PC-9 (cell line): ENCODE measurements at regions not wholly inside any gene's neighbourhood (a gene's known extent, or its start where the extent isn't known, plus 50 kb on each side); places are given as distances from the start of the nearest gene placed in this dataset.

Experiments
- BruUV-seq: library from RNA; stranded (reverse); fragments of 400-500 nt; replicated peaks from 2 replicates; lab custom pipeline; 2021; lab: Mats Ljungman, UMichigan
- CTCF ChIA-PET: fragments of 300-600 bp; sonication (Branson Sonifier 250); formaldehyde crosslinking; loops from one replicate; lab custom pipeline; 2022; ENCODE audit warnings: antibody characterized with exemption; lab: Charles Lee
- POLR2A ChIA-PET: fragments of 300-600 bp; sonication (Branson Sonifier 250); formaldehyde crosslinking; loops from one replicate; lab custom pipeline; 2022; ENCODE audit warnings: antibody characterized with exemption; ENCODE audit not compliant: unreplicated experiment; lab: Charles Lee
- DNase-seq, 2 experiments: peaks; one replicate each; pipeline versions ENCODE4 v3.0.0 to v3.0.0-alpha.2; 2015 to 2022; ENCODE audit warnings: mixed read lengths in 1 of 2
- H2AFZ ChIP-seq: fragments of 200-600 bp; sonication (generic); 2 replicates; pipeline ENCODE4 v1.8.1; 2017; ENCODE audit warnings: antibody characterized with exemption
- H3F3A ChIP-seq: fragments of 200-600 bp; sonication (generic); 2 replicates; pipeline ENCODE4 v1.8.1; 2017; ENCODE audit warnings: antibody characterized with exemption, mild to moderate bottlenecking, low read depth; ENCODE audit not compliant: insufficient read depth
- H3K27ac ChIP-seq: fragments of 200-600 bp; sonication (generic); 2 replicates; pipeline ENCODE4 v1.6.1; 2016; ENCODE audit warnings: mixed run types
- H3K27me3 ChIP-seq: fragments of 200-600 bp; sonication (generic); 2 replicates; pipeline ENCODE4 v1.6.1; 2016; ENCODE audit warnings: low read depth, mixed run types; ENCODE audit not compliant: insufficient read depth
- H3K36me3 ChIP-seq: fragments of 200-600 bp; sonication (generic); 2 replicates; pipeline ENCODE4 v1.6.1; 2016; ENCODE audit warnings: low read depth, mixed run types
- H3K4me1 ChIP-seq: fragments of 200-600 bp; sonication (generic); replicated peaks from 2 replicates; pipeline ENCODE4 v1.6.1; 2016; ENCODE audit warnings: mixed run types; ENCODE audit not compliant: insufficient read depth
- H3K4me2 ChIP-seq: fragments of 200-600 bp; sonication (generic); 2 replicates; pipeline ENCODE4 v1.6.1; 2017; ENCODE audit warnings: mixed run types
- H3K4me3 ChIP-seq: fragments of 200-600 bp; sonication (generic); 2 replicates; pipeline ENCODE4 v1.6.1; 2016; ENCODE audit warnings: mixed run types
- H3K79me2 ChIP-seq: fragments of 200-600 bp; sonication (generic); 2 replicates; pipeline ENCODE4 v1.6.1; 2017; ENCODE audit warnings: low read depth, mixed run types
- H3K9me2 ChIP-seq: fragments of 200-600 bp; sonication (generic); 2 replicates; pipeline ENCODE4 v1.8.1; 2017; ENCODE audit warnings: mild to moderate bottlenecking; ENCODE audit not compliant: insufficient read depth
- H3K9me3 ChIP-seq: fragments of 200-600 bp; sonication (generic); 2 replicates; pipeline ENCODE4 v1.8.1; 2016; ENCODE audit warnings: low read depth; ENCODE audit not compliant: insufficient read depth
- H4K20me1 ChIP-seq: fragments of 200-600 bp; sonication (generic); 2 replicates; pipeline ENCODE4 v1.8.1; 2017; ENCODE audit not compliant: insufficient read depth
- CTCF ChIP-seq: fragments of 200-600 bp; sonication (generic); conservative IDR thresholded peaks from 2 replicates; pipeline ENCODE4 v1.6.1; 2017; ENCODE audit warnings: mixed run types, antibody characterized with exemption, mild to moderate bottlenecking, moderate library complexity
- EZH2 ChIP-seq: fragments of 200-600 bp; sonication (generic); IDR thresholded peaks from 2 replicates; pipeline ENCODE4 v1.8.0; 2017; ENCODE audit warnings: antibody characterized with exemption, low read depth
- intact Hi-C: fragments of 100-400 bp; cut with micrococcal nuclease; formaldehyde crosslinking; loops from one replicate; pipeline ENCODE4 v1.10.0; 2022; ENCODE audit not compliant: unreplicated experiment

GRCh38 chr14:84262932-84263331, 1267.0 kb upstream of the FLRT2 start:
- Histone ChIP-seq H3F3A (no peaks in the 10 kb centered on the region), H3K79me2 (no peaks in the 10 kb centered on the region), H3K36me3 (no peaks in the 10 kb centered on the region), H3K4me2 (no peak overlapping the region), H3K27me3 (no peaks in the 10 kb centered on the region), H4K20me1 (no peaks in the 10 kb centered on the region), H2AFZ (no peak overlapping the region), H3K27ac (no peak overlapping the region), H3K4me1 (no peaks in the 10 kb centered on the region), H3K4me3 (no peak overlapping the region), H3K9me2 (no peaks in the 10 kb centered on the region), H3K9me3 (no peaks in the 10 kb centered on the region)
- intact Hi-C loops: no loop called here
- ChIA-PET CTCF (no interaction called here), POLR2A (no interaction called here)
- no peak for DNase-seq
- TF ChIP-seq EZH2 (no peak), CTCF (no peak)
- no TSS peak for BruUV-seq

- H3K36me3 ChIP-seq: no peaks in the 10 kb centered on the region
- no peaks in the 10 kb centered on the region for H4K20me1 ChIP-seq
- intact Hi-C loops: no loop called here
- H2AFZ ChIP-seq: no peak overlapping the region
- POLR2A ChIA-PET: no interaction called here
- DNase-seq: no peak
- H3K27me3 ChIP-seq: no peaks in the 10 kb centered on the region
- H3K9me3 ChIP-seq: no peaks in the 10 kb centered on the region
- no peak overlapping the region for H3K4me3 ChIP-seq
- TF ChIP-seq EZH2 (no peak), CTCF (no peak)
- no peak overlapping the region for H3K4me2 ChIP-seq
- no peaks in the 10 kb centered on the region for H3K79me2 ChIP-seq
- no peaks in the 10 kb centered on the region for H3F3A ChIP-seq
- no peaks in the 10 kb centered on the region for H3K4me1 ChIP-seq
- CTCF ChIA-PET: no interaction called here
- no peaks in the 10 kb centered on the region; the same call in 1 of the 2 replicates for H3K9me2 ChIP-seq
- H3K27ac ChIP-seq: no peak overlapping the region
- BruUV-seq: no TSS peak
Observed at GRCh38 chr14:84272290-84272721, 1257.6 kb upstream of the FLRT2 start.

- no peaks in the 10 kb centered on the region; the same call in 1 of the 2 replicates for H3K9me2 ChIP-seq
- no peaks in the 10 kb centered on the region for H3K4me1 ChIP-seq
- no peak overlapping the region for H3K27ac ChIP-seq
- H3F3A ChIP-seq: no peaks in the 10 kb centered on the region
- H3K27me3 ChIP-seq: no peaks in the 10 kb centered on the region
- intact Hi-C loops: no loop called here
- H3K4me2 ChIP-seq: no peak overlapping the region
- H4K20me1 ChIP-seq: no peaks in the 10 kb centered on the region
- DNase-seq: no peak
- no peak overlapping the region for H3K4me3 ChIP-seq
- TF ChIP-seq CTCF: no peak
- BruUV-seq: no TSS peak
- H3K36me3 ChIP-seq: no peaks in the 10 kb centered on the region
- ChIA-PET CTCF (no interaction called here), POLR2A (no interaction called here)
- H2AFZ ChIP-seq: no peak overlapping the region
- no peaks in the 10 kb centered on the region for H3K9me3 ChIP-seq
- no peaks in the 10 kb centered on the region for H3K79me2 ChIP-seq
Observed at GRCh38 chr14:84273181-84273580, 1256.8 kb upstream of the FLRT2 start.
